Hindlimb muscle (tissue), 1 donor: ENCODE measurements at regions not wholly inside any gene's neighbourhood (a gene's known extent, or its start where the extent isn't known, plus 50 kb on each side); places are given as distances from the start of the nearest gene placed in this dataset.
"Not testable (repeated sequence)": the region's sequence is repeated elsewhere in the genome, so short reads cannot be mapped to it uniquely, and the experiment has no call there.

ENCODE experiments used
- DNase-seq: peaks from one replicate; pipeline ENCODE4 v3.0.0-alpha.2; 2013

- DNase-seq: peak; percentile 22
These were observed 121.1 kb downstream of the ZNF621 start for GRCh38 chr3:40645883-40646282.

DNA sequence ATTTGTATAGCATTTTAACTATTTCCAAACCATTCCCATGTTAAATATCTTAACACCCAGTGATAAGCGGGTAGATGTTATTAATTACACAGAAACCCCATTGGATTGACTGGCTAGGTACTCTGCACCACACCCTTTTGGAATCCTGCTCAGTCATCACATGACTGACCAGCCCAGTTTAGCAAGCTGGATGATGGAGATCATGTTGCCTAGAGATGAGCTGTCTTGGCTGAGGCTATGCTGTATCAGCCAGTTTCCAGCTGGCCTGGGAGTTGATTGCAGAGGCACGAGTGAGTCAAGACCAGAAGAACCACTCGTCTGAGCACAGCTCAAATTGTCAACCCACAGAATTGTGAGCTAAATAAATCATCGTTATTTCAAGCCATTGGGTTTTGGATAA lies 124.6 kb downstream of the ZNF621 start:
- DNase-seq: no peak

GRCh38 chr3:40652072-40652471 lies 127.3 kb downstream of the ZNF621 start:
- DNase-seq: no peak

- DNase-seq: no peak
These were observed 128.2 kb downstream of the ZNF621 start for GRCh38 chr3:40653001-40653400.

GRCh38 chr3:40653878-40654277 lies 129.1 kb downstream of the ZNF621 start:
- no peak for DNase-seq

GRCh38 chr3:40655551-40655950 lies 130.8 kb downstream of the ZNF621 start:
- no peak for DNase-seq

- no peak for DNase-seq
These were observed 132.9 kb downstream of the ZNF621 start for GRCh38 chr3:40657623-40658022.

DNA sequence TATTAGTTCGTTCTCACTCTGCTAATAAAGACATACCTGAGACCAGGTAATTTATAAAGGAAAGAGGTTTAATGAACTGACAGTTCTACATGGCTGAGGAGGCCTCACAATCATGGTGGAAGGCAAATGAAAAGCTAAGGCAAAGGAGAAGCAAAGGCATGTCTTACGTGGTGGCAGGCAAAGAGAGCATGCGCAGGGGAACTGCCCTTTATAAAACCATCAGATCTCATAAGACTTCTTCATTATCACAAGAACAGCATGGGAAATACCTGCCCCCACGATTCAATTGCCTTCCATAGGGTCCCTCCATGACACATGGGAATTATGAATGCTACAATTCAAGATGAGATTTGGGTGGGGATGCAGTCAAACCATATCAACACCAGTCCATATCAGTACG lies 133.5 kb downstream of the ZNF621 start:
- no peak for DNase-seq

GRCh38 chr3:40660554-40660953 lies 135.8 kb downstream of the ZNF621 start:
- DNase-seq: no peak

DNA sequence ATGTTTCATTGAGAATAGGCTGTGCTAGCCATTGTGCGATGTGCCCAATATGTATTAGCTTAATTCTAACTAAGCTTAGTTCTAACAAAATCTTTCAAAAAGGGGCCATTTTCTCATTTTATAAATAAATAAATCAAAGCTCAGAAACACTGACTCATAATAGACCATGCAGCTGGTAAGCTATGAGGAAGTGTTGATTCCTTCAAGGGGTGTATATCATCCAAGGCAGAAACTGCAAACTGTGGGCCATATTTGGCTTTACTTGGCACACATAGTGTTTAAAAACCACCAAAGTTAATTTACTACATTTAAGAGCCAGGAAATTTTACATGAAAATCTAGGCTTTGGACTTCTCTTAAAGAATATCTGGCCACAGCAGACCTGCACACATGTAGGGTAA lies 136.5 kb downstream of the ZNF621 start:
- DNase-seq: no peak

- DNase-seq: peak; percentile 19
These were observed 138.5 kb downstream of the ZNF621 start for GRCh38 chr3:40663280-40663679.

- no peak for DNase-seq
These were observed 144.4 kb downstream of the ZNF621 start for GRCh38 chr3:40669176-40669575.

DNA sequence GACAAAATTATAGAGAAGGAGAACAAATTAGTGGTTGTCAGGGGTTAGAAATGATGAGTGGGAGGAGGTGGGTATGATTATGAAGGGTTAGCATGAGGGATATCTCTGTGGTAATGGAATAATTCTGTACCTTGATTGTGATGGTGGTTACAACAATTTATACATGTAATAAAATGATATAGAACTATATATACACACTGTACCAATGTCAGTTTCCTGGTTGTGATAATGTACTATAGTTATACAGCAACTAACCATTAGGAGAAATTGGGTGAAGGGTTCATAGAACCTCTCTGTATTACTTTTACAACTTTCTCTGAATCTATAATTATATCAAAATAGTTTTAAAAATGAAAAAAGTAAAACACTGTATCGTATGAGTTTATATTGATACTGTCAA lies 148.1 kb downstream of the ZNF621 start:
- no peak for DNase-seq

DNA sequence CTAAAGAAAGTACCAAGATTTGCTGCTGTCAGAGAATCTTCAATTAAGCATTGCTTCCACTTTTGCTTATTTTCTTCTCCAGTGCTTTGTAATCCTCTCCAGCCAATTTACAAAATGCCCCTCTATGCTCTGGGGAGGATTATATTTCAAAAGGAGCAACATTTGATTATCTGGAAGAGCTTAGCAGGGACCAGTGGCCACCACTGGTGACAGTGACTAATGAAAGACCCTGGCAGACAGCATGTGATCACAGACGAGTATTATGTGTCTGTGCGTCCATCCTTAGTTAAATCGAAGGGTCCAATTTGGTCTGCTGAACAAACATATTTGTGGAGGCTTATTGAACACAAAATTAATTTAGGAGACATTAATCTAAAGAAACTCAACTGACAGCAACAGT lies 152.6 kb downstream of the ZNF621 start:
- no peak for DNase-seq

GRCh38 chr3:40677749-40678148 lies 153.0 kb downstream of the ZNF621 start:
- DNase-seq: no peak

GRCh38 chr3:40679290-40679689 lies 154.5 kb downstream of the ZNF621 start:
- no peak for DNase-seq

GRCh38 chr3:40680685-40681657 lies 156.2 kb downstream of the ZNF621 start:
- DNase-seq: no peak

DNA sequence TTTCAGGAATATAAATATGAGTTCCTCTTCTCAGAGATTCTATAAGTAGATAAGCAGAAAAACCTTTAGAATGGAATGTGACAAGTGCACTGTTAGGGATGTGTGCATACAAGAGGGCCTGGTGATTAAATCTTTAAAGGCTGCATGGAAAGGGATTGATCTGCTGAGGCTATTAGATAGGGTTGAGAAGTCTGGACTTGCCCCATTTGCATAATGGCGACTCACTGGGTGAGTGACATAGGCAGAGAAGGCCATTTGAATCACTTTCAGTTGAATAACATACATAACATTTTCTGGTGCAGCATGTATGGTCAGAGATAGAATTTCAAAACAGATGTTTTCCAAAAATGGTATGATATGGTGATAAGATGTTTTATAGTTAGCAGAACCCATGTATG lies 156.9 kb downstream of the ZNF621 start:
- no peak for DNase-seq

- DNase-seq: no peak
These were observed 165.1 kb downstream of the ZNF621 start for GRCh38 chr3:40689837-40690236.

DNA sequence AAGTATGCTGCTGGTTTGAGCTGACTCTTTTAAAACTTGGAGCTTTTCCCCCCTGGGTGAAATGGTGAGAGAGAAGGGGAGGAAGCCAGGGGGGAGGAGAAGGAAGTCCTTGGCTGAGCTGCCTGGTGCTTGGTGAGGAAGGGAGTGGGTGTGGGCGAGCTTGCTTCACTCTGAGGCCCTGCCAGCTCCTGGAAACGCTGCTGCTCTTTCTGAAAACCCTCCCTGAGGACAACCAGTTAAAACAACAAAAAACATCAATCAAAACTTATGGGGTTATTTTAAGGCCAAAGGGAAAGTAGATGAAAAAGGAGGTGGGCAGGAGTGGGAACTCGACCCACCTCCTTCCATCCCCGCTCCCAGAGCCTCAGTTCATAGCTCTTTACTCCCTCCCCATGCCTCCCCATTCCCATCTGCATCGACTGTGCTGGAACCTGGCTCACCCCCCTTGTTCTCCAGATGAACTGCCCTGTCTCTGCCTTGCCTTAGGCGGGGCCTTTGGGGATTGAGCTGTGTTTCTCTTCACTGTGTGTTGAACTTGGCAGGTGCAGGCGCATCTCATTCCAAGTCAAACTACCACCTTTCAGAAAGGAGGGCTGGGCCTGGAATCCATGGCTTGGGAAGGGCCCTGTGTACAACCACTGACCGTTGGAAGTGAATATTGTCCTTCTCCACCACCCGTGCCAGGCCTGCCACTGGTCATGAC lies 166.1 kb downstream of the ZNF621 start:
- DNase-seq: peak; percentile 56

DNA sequence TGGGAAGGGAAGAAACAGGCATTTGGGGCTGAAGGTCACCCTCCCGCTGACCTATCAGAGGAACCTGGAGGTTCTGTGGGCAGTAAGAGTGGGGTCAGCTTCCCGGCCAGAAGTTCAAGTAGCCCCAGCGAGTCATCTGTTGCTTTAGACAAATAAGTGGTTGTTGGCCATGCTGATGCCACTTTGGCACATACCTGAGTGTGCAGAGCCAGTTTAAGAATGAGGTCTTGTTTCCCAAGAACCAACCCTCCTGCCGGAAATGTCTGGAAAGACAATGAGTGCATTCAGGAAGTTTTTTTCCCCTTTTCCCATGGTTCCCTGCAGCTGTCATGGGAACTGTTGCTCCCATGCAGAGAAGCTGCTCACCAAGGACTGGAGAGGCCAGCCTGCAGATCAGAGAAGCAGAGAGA lies 166.7 kb downstream of the ZNF621 start:
- DNase-seq: no peak

DNA sequence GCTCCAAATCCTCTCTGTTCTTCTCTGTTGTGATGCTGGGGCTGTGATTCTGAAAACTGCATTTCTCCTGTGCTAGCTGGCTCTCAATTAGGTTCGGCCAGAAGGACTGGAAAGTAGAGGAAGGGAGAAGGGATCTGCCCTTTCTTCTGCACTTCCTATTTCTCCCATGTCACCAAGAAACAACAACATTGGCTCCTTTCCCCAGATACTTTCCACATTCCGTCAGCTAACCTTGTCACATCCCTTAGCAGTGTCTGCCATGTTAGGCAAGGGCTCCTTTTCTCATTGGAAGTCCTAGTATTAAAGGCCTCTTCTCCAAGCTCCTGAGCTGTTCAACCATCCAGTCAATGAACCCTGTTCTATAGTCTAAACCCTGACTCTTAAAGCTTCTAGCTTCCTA lies 171.1 kb downstream of the ZNF621 start:
- DNase-seq: no peak

- DNase-seq: not testable (repeated sequence)
These were observed 173.9 kb downstream of the ZNF621 start for GRCh38 chr3:40698611-40699010.
